ENCODE measurements at regions not wholly inside any gene's neighbourhood (a gene's known extent, or its start where the extent isn't known, plus 50 kb on each side); places are given as distances from the start of the nearest gene placed in this dataset.

GRCh38 chr22:49023161-49023878 is 804.4 kb downstream of the BRD1 start:
- DNase-seq: no peak
- Mint-ChIP-seq H3K36me3 (ENCODE audit: low read depth) (no peaks in the 10 kb centered on the region), H3K4me1 (ENCODE audit: low read depth) (no peaks in the 10 kb centered on the region), H3K27me3 (ENCODE audit: low read depth) (peaks cover 3% of the 10 kb centered on the region), H3K4me3 (no peak overlapping the region), H3K27ac (no peak overlapping the region), H3K9me3 (no peaks in the 10 kb centered on the region)
- intact Hi-C loops (cut with micrococcal nuclease): no loop called here
- CTCF ChIA-PET: no interaction called here

- Mint-ChIP-seq H3K27me3 (ENCODE audit: low read depth) (peaks cover 3% of the 10 kb centered on the region), H3K9me3 (no peaks in the 10 kb centered on the region), H3K4me3 (no peak overlapping the region), H3K36me3 (ENCODE audit: low read depth) (no peaks in the 10 kb centered on the region), H3K4me1 (ENCODE audit: low read depth) (no peaks in the 10 kb centered on the region), H3K27ac (no peak overlapping the region)
- no peak for DNase-seq
- intact Hi-C loops (cut with micrococcal nuclease): no loop called here
- CTCF ChIA-PET: no interaction called here
Measured at GRCh38 chr22:49022816-49023160, 804.9 kb downstream of the BRD1 start.

- no peak overlapping the region for H3K27ac Mint-ChIP-seq
- H3K36me3 Mint-ChIP-seq (ENCODE audit: low read depth): no peaks in the 10 kb centered on the region
- DNase-seq: no peak
- no peaks in the 10 kb centered on the region for H3K9me3 Mint-ChIP-seq
- CTCF ChIA-PET: no interaction called here
- intact Hi-C loops (cut with micrococcal nuclease): no loop called here
- no peak overlapping the region for H3K4me3 Mint-ChIP-seq
- no peaks in the 10 kb centered on the region for H3K4me1 Mint-ChIP-seq (ENCODE audit: low read depth)
- H3K27me3 Mint-ChIP-seq (ENCODE audit: low read depth): peaks cover 3% of the 10 kb centered on the region
Measured at GRCh38 chr22:49021926-49022815, 805.5 kb downstream of the BRD1 start.

- Mint-ChIP-seq H3K4me3 (no peak overlapping the region), H3K9me3 (no peaks in the 10 kb centered on the region), H3K36me3 (ENCODE audit: low read depth) (no peaks in the 10 kb centered on the region), H3K27ac (no peak overlapping the region), H3K4me1 (ENCODE audit: low read depth) (no peaks in the 10 kb centered on the region), H3K27me3 (ENCODE audit: low read depth) (peaks cover 3% of the 10 kb centered on the region)
- DNase-seq: no peak
- CTCF ChIA-PET: no interaction called here
- intact Hi-C loops (cut with micrococcal nuclease): no loop called here
Measured at GRCh38 chr22:49021131-49021925, 806.3 kb downstream of the BRD1 start.

GRCh38 chr22:49019737-49020713 is 807.6 kb downstream of the BRD1 start:
- no peaks in the 10 kb centered on the region for H3K4me1 Mint-ChIP-seq (ENCODE audit: low read depth)
- H3K36me3 Mint-ChIP-seq (ENCODE audit: low read depth): no peaks in the 10 kb centered on the region
- no peak for DNase-seq
- intact Hi-C loops (cut with micrococcal nuclease): no loop called here
- peaks cover 3% of the 10 kb centered on the region for H3K27me3 Mint-ChIP-seq (ENCODE audit: low read depth)
- H3K9me3 Mint-ChIP-seq: no peaks in the 10 kb centered on the region
- CTCF ChIA-PET: no interaction called here
- H3K4me3 Mint-ChIP-seq: no peak overlapping the region
- no peak overlapping the region for H3K27ac Mint-ChIP-seq

DNA sequence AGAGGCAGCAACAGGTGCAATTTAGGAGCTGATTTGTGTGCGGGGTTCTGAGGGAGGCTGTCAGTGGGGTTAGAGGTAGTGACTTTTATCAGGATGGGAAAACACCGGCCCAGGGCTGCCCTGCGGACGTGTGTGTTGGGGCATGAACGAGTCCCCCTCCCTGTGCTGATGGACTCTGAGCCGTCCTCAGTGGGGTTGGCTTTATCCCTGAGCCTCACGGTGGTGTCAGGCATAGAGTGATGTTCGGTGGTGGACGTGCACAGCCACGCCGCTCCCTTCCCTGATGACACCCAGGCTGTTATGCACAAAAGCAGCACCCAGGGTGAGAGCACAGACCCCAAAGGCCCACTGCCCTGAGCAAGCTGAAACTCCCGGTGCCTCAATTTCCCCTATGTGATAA is 809.1 kb downstream of the BRD1 start:
- Mint-ChIP-seq H3K36me3 (ENCODE audit: low read depth) (no peaks in the 10 kb centered on the region), H3K27ac (no peak overlapping the region), H3K4me1 (ENCODE audit: low read depth) (no peaks in the 10 kb centered on the region), H3K27me3 (ENCODE audit: low read depth) (no peaks in the 10 kb centered on the region), H3K9me3 (no peaks in the 10 kb centered on the region), H3K4me3 (no peak overlapping the region)
- intact Hi-C loops (cut with micrococcal nuclease): no loop called here
- CTCF ChIA-PET: no interaction called here
- DNase-seq: no peak

DNA sequence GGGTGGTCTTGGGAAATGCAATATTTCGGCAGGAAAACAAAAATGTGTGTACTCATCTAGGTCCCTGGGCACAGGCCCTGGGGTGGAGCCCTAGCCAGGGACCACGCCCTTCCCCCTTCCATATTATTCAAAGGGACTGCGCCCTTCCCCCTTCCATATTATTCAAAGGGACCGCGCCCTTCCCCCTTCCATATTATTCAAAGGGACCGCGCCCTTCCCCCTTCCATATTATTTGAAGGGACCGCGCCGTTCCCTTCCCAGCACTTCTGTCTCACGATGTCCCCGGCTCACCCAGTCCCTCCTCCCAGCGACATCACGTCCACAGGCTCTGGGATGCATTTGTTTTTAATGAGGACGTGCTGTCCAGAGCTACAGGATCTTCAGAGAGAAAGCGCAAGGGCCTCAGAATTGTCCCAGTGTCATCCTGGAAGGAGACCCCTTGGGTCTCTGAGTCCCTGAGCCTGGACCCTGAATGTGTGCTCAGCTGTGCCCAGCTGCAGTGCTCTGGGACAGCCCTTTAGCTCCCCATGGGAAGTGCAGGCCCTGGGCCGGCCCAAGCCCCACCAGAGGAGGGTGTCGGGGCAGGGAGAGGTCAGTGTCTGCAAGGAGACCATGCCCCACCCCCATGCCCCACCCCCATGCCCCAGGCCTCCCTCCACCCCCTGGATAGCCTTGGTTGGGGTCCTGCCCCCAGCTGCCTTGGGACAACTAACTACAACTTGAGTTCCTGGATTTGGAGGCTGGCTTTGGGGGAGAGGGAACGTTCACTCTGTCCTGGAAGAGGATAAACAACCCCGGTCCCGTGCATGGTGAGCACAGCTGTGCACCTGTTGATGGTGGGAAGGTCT is 810.0 kb downstream of the BRD1 start:
- Mint-ChIP-seq H3K36me3 (ENCODE audit: low read depth) (no peaks in the 10 kb centered on the region), H3K4me3 (no peak overlapping the region), H3K9me3 (no peaks in the 10 kb centered on the region), H3K27me3 (ENCODE audit: low read depth) (no peaks in the 10 kb centered on the region), H3K4me1 (ENCODE audit: low read depth) (no peaks in the 10 kb centered on the region), H3K27ac (no peak overlapping the region)
- intact Hi-C loops (cut with micrococcal nuclease): no loop called here
- CTCF ChIA-PET: no interaction called here
- no peak for DNase-seq

DNA sequence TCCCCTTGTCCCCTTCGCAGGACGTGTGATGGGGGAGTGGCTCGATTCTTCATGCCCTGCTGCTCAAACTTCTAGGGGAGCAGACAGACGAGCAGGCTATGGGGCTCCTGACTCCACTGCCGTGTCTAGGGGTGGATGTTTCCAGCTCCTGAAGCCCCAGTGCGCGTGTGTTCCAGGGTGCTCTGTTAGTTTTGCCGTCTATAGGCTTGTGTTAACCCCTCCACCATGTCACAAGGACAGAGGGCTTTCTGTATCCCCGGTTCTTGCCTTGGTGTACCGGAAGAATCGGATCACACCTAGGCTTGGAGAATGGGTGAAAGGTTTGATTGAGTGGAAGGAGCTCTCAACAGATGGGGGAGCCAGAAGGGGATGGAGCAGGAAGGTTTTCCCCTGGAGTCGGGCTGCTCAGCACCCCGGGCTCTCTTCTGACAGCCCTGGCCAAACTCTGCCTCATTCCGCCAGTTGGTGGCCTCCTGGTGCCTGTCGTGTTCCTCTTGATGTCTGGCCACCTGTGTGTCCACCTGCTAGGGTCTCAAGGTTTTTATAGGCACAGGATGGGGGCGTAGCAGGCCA is 810.7 kb downstream of the BRD1 start:
- no peak overlapping the region for H3K27ac Mint-ChIP-seq
- intact Hi-C loops (cut with micrococcal nuclease): no loop called here
- CTCF ChIA-PET: no interaction called here

DNA sequence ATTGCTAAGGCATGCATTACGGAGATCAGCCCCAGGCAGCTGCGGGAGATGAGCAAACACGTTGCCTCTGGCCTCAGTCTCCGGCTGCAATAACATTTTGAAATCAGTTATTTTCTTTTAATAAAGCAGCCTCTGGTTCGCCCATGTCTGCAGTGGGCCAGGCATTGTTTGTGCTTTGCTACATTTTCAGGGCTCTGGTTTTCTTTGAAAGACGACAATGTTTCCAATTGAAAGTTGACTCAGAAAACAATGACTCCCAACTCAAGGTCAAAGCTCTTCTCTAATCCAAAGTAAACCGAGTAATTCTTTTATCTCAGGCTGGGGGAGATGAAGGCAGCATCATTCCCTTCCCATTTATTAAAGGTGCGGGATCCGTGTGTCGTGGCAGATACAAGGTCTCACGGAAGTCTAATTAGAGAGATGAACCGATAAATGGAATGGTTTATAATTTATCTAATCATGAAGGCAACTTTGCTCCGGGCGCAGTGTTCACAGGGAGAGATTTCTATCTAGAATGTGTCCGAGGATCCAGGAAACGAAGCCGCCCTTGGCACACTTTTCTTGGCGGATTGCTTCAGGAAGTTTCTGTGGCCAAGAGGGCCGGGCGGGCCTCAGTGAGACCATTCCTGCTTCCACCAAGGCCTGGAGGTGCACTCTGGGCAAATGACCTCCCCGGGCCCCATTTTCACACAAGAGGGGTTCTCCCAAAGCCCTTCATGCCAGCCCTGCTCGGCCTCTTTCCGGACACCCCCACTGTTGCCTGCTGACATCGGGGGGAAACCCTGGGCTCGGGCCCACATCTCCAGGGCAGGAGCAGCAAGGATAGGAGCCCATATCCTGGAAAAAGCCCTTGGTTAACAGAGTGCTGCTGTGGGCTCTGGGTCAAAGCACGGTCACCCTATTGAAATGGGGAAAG is 811.4 kb downstream of the BRD1 start:
- intact Hi-C loops (cut with micrococcal nuclease): no loop called here
- Mint-ChIP-seq H3K9me3 (no peaks in the 10 kb centered on the region), H3K27me3 (ENCODE audit: low read depth) (no peaks in the 10 kb centered on the region), H3K4me3 (no peak overlapping the region), H3K36me3 (ENCODE audit: low read depth) (no peaks in the 10 kb centered on the region), H3K4me1 (ENCODE audit: low read depth) (no peaks in the 10 kb centered on the region), H3K27ac (no peak overlapping the region)
- CTCF ChIA-PET: no interaction called here
- DNase-seq: no peak

More for the DNA sequence above, 810.7 kb downstream of the BRD1 start:
- no peak for DNase-seq
- Mint-ChIP-seq H3K9me3 (no peaks in the 10 kb centered on the region), H3K27me3 (ENCODE audit: low read depth) (no peaks in the 10 kb centered on the region), H3K4me3 (no peak overlapping the region), H3K36me3 (ENCODE audit: low read depth) (no peaks in the 10 kb centered on the region), H3K4me1 (ENCODE audit: low read depth) (no peaks in the 10 kb centered on the region)

GRCh38 chr22:49015459-49015858 is 812.2 kb downstream of the BRD1 start:
- DNase-seq: no peak
- CTCF ChIA-PET: interaction anchor here (0.6 kb wide), 1 partner anchor 1086 kb away, joined by 3 read pairs; no protein-coding TSS in a partner anchor
- Mint-ChIP-seq H3K4me3 (no peak overlapping the region), H3K27me3 (ENCODE audit: low read depth) (no peaks in the 10 kb centered on the region), H3K36me3 (ENCODE audit: low read depth) (no peaks in the 10 kb centered on the region), H3K4me1 (ENCODE audit: low read depth) (no peaks in the 10 kb centered on the region), H3K9me3 (no peaks in the 10 kb centered on the region), H3K27ac (no peak overlapping the region)
- intact Hi-C loops (cut with micrococcal nuclease): no loop called here

Measured in activated naive CD4-positive, alpha-beta T cell treated with anti-CD3 and anti-CD28 coated beads for 36 hours (primary cell).